ENCODE measurements at regions not wholly inside any gene's neighbourhood (a gene's known extent, or its start where the extent isn't known, plus 50 kb on each side); places are given as distances from the start of the nearest gene placed in this dataset.

- TF ChIP-seq CTCF (IDR thresholded peaks at IDR 0.05) (no peak), POLR2AphosphoS5 (IDR thresholded peaks at IDR 0.05) (no peak)
Observed at GRCh38 chr4:151600432-151600831, 160.4 kb downstream of the GATB start.

Data from suprapubic skin (tissue), 3 donors.